ENCODE measurements at regions not wholly inside any gene's neighbourhood (a gene's known extent, or its start where the extent isn't known, plus 50 kb on each side); places are given as distances from the start of the nearest gene placed in this dataset.

DNA sequence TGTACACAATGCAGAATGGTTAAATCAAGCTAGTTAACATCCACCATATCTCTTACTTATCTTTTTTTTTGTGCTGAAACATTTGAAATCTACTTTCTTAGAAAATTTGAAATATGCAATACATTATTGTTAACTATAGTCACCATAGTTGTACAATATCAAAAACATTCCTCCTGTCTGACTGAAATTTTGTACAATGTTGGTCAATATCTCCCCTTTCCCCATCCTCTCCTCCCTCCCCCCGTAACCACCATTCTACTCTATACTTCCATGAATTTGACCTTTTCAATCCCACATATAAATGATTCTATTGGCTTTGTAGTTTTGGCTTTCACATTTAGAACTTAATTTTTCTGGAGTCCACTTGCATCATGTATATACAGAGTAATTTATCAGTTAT is 63.5 kb upstream of the DCD start:
- DNase-seq: no peak

DNA sequence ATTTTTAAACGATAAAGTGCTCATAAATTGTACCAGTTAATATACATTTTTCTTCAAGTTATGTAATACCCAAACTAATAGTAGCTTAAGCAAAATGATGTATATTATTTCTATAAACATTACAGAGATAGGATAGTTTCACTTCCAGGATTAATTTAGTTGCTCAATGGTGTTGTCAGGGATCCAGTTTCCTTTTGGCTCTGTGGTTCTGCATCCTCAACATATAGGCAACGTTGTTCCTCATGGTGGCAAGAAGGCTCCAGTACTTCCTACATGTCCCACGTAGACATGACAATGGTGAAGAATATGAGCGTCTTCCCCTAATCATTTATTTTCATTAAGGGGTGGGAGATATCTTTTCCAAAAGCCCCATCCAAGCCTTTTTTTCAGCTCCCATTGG is 60.7 kb upstream of the DCD start:
- DNase-seq: no peak

DNA sequence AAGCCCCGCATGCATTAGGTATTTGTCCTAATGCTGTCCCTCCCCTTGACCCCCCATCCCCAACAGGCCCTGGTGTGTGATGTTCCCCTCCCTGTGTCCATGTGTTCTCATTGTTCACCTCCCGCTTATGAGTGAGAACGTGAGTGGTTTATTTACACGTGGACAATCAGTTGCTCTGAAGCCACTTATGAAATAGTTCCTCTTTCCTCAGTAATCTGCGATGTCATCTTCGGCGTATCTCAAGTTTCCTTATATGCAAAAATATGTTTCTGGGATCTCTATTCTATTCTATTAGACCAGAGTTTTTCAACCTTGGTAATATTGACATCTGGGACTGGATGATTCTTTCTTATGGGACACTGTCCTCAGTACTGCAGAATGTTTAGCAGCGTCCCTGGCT is 56.0 kb upstream of the DCD start:
- no peak for DNase-seq

DNA sequence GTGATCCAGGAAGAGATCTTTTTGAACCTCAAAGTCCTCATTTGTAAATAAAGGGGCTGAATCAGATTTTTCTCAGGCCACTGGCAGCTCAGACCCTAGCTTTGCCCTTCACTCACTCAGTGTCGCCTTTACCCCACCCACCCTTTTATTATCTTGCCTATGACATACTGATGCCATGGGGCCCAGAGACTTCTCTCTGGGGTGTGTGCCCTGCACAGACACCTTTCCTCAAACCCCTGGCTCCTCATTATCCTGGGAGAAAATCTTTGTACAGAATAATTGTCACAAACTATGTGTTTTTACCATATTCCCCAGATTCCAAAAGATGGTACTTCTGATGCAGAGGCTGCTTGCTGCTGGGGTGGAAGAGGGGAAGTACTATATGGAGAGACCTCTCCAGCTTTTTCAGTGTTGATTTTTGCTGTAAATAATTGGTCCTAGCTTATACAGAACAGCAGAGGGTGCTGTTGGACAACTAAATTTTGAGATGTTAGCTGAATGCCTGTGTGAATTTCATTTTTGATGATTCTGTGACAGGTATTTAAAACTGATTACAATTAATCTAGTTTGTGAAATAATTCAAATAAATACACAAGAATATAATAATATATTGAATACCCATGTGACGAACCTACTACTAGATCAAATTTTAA is 53.9 kb upstream of the DCD start:
- DNase-seq: no peak

DNA sequence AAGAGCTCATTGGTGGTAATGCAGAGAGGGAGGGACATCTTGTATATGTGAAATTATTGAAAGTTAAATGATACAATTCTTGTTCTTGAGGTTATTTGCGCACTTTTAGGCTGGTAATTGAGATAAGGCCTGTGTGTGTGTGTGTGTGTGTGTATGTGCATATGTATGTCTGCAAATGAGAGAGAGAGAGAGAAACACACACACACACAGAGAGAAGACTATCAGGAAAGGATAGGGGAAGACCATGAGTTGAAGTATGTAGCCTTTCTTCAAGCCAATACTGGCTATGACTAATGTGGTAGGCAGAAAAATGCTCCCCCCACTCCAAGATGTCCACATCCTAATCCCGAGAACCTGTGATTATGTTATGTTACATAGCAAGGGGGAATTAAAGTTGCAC is 52.7 kb upstream of the DCD start:
- DNase-seq: no peak

DNA sequence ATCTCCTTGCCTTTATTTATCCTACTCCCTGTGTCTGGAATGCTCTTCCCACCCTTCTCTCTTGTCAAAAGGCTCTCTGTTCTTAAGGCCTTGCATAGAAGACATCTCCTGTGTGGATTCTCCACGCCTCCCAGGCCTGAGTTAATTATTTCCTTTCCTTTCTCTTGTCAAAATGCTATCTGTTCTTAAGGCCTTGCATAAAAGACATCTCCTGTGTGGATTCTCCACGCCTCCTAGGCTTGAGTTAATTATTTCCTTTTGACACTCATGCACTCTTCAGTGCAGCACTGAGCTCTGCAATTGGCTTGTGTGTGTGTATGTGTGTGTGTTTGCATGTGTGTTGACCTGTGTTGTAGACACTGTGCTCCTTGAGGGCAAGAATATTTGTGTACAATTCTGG is 52.1 kb upstream of the DCD start:
- no peak for DNase-seq
